Epidermal melanocyte (primary cell): ENCODE measurements at regions not wholly inside any gene's neighbourhood (a gene's known extent, or its start where the extent isn't known, plus 50 kb on each side); places are given as distances from the start of the nearest gene placed in this dataset.
"Not testable (repeated sequence)": the region's sequence is repeated elsewhere in the genome, so short reads cannot be mapped to it uniquely, and the experiment has no call there.

ENCODE experiments used
- DNase-seq: peaks from one replicate; pipeline ENCODE4 v3.0.0; 2011; ENCODE audit warnings: low spot score; ENCODE audit not compliant: insufficient read length

DNA sequence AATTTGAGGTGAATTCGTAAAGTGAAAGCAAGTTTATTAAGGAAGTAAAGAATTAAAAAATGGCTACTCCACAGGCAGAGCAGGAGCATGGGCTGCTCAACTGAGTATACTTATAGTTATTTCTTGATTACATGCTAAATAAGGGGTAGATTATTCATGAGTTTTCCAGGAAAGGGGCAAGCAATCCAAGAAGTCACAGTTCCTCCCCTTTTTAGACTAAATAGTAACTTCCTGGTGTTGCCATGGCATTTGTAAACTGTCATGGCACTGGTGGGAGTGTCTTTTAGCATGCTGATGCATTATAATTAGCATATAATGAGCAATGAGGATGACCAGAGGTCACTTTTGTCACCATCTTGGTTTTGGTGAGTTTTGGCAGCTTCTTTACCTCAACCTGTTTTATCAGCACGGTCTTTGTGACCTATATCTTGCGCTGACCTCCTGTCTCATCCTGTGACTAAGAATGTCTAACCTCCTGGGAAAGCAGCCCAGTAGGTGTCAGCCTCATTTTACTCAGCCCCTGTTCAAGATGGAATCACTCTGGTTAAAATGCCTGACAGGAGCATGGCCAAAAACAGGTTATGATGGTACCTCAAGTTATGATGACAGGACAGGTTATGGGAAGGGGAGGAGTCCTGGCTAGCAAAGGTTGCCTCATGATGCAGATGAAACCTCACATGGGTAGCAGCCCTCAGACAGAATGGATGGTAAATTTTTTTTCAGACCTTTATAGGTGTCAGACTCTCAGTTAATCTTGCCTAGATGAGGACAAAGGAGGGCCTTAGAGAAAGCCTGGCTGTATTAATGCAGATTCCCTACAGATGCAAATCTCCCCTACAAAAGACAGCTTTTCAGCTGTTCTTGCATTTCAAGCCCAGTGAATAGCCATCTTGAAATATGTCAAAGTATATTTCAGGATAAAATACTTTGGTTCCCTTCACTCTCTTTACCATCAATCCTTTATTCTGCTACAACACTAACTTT lies 49.7 kb downstream of the SIPA1L2 start:
- DNase-seq: no peak

DNA sequence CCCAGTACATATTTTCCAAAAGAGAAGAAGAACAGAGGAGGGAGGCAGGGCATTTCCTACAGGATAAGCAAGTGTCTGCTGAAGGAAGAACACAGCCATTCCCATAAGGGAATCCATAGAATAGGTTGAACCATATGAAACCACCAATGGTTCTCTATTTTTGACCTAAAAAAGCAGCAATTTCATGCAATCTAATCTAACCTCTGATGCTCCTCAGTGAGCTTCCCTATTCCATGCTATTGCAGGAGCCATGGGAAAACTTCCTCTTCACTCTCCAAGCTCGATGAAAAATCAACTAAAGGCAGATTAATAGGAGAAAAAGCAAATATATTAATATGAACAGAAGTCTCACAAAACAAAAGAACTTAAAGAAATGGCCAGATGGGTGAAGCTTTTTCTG lies 50.5 kb downstream of the SIPA1L2 start:
- DNase-seq: no peak

DNA sequence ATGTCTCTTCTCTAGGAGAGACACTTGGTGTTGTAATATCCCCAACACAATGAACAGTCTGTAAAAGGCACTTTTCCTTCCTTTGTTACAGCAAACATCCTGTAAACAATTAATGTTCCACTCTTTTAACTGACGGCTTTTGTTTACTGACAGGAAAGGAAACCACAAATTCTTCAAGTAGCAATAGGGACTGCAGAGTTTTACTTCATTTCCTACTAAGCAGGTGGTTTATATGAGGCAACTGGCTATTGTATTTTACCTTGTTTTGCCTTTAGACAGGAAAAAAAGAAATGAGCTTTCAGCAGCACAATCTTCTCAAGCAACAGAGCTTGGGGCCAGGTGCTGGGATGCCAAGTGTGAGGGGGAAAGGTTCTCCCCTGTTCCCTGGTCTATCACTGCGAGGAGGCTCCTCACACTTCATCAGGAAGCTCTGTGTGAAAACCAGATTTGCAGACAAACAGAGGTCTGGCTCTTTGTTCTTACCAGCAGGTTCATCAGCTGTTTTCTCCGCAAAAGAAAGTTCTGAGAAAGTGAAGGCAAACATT lies 51.2 kb downstream of the SIPA1L2 start:
- no peak for DNase-seq

DNA sequence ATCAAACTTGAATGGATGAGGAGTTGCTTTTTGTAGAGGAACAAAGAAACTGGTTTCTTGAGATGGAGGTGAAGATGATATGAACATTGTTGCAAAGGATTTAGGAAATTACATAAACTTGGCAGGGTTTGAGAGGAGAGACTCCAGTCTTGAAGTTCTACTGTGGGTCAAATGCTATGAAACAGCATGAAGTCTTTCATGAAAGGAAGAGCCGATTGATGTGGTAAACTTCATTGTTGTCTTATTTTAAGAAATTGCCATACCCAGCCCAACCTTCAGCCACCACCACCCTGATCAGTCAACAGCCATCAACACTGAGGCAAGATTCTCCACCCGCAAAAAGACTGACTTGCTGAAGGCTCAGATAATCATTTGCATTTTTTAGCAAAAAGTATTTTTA lies 52.2 kb downstream of the SIPA1L2 start:
- DNase-seq: no peak

DNA sequence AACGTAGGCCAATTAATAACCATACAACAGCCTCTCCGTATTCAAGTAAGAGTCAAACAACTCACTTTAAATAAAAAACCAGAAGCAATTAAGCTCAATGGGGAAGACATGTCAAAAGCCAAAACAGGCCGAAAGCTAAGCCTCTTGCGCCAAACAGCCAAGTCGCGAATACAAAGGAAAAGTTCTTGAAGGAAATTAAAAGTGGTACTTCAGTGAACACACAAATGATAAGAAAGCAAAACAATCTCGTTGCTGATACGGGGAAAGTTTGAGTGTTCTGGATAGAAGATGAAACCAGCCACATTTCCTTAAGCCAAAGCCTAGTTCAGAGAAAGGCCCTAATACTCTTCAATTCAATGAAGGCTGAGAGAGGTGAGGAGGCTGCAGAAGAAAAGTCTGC lies 53.4 kb downstream of the SIPA1L2 start:
- no peak for DNase-seq

DNA sequence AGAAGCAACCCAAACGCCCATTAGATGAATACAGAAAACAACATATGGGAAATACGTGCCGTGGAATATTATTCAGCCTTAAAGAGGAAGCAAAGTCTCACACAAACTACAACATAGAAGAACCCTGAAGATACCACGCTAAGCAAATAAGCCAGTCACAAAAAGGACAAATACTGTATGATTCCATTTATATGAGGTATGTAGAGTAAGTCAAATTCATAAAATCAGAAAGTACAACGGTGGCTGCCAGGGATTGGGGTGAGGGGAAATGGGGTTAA lies 54.2 kb downstream of the SIPA1L2 start:
- no peak for DNase-seq

DNA sequence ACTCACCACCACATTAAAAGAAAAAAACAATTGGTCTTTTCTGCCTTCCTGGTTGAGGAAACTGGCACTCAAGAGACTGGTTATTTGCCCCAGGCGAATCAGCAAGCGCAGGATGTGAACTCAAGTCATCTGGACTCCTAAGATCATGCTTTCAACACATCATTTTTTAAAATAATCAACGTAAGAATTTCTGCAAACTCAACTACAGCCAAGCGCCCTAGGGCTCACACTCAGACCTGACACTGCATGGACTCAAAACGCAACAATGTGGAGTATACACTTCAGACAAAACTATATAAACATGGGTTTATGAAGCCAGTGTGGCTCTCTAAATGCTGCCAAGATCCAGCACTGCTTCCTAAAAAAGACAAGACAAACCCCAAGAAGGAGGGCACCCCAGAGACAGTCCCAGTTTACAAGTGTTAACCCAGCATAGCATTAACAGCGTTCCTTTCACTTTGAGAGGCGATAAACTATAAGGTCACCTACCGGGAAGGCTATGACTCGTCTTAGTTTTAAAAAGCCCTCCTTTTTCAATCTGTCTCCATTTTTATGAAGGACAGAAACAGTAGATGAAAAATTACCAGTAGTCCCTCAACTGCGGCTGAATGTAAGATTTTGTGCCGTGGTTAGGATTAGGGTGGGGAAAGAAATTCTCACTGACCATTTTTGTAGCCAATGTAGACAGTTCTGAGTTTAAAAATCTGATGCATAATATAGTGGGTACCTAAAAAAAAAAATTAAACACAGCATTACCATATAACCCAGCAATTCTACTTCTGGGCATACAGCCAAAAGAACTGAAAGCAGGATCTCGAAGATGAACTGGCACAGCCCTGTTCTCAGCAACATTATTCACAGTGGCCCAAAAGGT lies 54.8 kb downstream of the SIPA1L2 start:
- no peak for DNase-seq

DNA sequence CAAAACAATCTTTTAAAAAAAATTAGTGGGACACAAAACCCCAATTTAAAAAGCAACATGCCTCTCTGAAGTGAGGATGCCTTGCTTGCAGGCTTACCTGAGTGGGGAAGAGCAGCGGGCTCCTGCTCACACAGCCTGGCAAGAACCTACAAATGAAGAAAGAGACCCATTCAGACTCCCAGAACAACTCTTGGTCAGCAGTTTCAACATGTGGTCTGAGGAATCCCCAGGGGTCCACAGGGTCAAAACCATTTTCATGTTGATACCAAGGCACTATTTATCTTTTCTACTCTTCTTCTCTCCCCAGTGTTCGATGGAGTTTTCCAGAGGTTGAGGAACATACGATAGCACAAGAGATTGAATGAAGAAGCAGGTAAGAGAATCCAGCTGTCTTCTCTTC lies 55.9 kb downstream of the SIPA1L2 start:
- no peak for DNase-seq

DNA sequence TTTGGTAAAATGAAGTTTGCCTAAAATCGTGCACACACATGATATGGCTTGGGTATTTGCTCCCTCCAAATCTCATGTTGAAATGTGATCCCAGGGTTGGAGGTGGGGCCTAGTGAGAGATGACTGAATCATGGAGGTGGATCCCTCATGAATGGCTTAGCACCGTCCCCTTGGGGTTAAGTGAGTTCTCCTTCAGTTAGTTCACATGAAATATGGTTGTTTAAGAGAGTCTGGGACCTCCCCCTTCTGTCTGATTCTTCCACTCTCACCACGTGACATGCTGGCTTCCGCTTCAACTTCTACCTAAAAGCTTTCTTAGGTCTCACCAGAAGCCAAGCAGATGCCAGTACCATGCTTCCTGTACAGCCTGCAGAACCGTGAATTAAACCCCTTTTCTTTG lies 58.4 kb downstream of the SIPA1L2 start:
- no peak for DNase-seq

DNA sequence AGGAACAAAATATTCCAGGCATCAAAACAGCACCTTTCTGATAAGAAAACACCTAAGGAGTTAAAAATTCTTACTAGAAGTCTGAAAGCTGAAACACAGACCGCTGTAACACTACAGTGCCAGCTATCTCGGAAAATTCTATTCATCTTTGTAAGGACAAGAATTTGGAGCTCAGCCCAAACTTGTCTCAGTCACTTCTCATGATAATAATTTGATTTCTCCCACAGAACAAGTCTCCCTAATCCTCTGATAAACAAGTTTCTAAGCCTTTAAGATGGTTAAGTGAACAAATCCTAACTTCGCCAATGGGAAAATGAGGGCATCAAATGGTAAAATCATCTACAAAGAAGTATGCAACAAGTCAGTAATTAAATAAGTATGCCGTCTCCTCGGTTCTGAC lies 59.9 kb downstream of the SIPA1L2 start:
- DNase-seq: no peak

DNA sequence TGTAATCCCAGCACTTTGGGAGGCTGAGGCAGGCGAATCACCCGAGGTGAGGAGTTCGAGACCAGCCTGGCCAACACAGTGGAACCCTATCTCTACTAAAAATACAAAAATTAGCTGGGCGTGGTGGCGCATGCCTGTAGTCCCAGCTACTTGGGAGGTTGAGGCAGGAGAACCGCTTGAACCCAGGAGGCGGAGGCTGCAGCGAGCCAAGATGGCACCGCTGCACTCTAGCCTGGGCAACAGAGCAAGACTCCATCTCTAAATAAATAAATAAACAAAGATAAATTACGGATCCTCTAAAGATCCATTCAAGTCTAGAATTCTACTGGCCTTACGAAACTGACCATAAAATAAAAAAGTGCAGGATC lies 60.4 kb downstream of the SIPA1L2 start:
- DNase-seq: not testable (repeated sequence)

DNA sequence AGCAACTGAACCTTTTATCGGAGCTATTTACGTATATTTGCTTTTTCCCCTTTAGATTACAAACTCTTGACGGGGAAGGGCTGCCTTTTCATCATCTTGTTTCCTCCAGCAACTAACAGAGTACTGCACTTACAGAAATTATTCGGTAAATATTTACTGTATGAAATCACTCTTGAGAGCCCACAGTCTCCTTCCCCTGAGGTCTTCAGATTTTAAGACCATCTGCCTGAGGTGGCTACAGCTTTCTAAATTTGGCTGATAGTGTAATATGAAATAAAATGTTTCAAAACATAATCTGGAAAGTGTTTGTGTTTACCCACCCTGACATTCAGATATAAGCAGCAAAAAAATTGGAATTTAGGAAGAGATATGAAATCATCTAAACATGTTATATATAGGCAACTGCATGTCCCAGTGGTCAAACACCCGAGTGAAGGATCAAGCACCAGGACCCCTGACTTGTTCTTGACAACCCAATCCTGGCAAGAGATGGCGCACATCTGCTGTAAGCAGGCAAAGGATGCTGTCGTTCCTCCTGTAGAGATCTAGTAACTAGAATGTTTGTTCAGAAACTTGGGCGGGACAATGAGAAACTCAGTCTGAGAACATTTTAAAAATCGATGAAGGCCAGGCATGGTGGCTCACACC lies 60.9 kb downstream of the SIPA1L2 start:
- DNase-seq: no peak

DNA sequence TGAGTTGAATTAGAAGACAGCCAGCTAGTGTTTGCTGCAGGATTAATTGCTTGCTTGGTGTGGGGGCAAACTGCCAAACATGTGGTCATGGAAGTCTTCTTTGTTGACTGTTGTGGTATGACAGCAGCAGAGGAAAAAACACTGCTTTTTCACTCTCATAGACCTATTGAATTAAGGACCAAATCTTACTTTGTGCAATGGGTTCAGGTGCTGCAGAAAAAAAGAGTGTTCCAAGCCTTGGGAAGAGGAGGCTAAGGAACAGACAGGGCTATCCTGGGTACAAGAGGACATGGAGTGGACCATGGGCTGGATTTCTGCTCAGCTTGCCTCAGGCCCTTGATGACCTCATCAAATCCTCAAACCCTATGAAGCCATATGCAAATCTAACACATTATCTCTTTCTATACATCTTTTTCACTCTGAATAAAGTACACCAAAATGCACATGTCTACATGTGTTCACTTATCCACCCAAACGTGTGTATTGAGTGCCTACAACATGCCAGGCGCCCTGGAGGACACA lies 61.5 kb downstream of the SIPA1L2 start:
- DNase-seq: no peak

DNA sequence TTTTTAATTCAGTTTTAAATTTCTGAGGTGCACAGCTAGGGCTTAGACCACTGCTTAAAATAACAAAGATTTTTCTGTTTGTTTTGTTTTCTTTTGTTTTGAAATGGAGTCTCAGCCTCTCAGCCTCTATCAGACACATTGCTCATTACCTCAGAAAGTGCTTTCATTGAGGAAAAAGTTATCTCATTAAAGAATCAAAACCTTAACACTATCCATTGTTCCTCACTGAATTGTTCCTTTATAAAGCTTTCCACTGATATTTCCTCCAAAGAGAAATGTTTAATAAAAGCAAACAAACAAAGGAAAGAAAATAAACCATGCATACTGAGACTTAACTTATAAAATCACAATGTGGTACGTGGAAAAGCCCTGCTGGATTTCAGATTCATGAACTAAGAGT lies 63.8 kb downstream of the SIPA1L2 start:
- no peak for DNase-seq

DNA sequence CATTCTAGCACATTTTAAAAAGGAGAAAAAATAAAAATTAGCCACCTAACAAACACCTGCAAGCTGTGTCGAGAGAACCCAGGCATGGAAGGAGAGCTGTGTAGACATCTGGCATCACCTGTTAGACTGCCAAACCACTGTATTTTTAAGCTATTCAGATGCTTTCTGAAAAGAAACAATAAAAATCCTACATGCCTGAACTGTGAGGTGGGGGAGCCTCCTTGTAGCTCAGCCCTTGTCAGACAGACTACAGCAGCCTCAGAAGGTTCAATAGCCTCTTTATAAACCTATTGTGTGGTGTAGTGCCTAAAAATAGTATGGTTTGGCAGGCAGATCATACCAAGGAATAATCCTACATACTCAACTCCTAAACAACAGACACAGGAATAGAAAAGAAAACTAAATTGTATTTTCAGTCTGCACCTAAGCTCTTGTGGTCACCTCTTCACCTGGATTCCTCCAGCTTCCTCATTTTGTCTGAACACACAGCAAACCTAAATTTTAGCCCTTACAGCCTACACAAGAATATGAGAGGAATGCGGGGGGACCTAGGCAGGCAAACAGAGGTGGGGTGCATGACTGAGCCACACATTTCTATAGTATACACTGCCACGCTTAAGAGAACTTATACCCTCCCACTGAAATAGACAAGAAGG lies 67.0 kb downstream of the SIPA1L2 start:
- no peak for DNase-seq

DNA sequence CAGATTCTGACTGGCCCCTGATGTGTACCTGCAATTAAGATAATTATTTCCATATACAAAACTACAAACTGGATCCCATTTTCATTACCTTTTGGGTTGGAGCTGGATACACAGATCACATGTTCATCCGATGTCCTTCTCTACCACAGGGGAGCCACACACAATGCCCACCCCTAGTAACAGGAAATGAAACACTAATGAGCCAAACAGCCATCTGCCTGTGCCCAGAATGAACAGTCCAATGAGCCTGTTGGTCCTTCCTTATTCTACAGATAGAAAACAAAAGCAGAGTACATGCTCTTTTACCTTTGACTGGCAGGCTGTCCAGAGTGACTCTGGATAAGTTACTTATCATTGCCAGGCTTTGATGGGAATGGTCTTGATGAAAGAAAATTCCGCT lies 68.6 kb downstream of the SIPA1L2 start:
- no peak for DNase-seq

DNA sequence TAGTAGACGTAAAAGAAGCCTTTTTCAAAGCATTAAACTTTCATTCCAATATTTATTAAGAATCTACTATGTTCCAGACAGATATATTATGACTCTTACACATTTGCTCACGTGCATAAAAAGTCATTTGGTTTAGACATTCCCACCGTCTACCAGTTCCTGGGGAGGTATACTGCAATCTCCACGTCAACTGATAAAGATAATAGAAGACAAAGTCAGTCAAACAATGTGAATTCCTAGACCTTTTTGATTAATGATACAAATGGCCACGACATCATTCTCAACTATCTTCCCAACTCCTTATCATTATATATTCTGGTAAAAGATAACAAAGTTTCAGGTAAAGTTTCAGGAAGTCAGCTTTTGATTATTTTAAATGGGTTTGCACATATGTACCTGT lies 69.0 kb downstream of the SIPA1L2 start:
- DNase-seq: no peak

DNA sequence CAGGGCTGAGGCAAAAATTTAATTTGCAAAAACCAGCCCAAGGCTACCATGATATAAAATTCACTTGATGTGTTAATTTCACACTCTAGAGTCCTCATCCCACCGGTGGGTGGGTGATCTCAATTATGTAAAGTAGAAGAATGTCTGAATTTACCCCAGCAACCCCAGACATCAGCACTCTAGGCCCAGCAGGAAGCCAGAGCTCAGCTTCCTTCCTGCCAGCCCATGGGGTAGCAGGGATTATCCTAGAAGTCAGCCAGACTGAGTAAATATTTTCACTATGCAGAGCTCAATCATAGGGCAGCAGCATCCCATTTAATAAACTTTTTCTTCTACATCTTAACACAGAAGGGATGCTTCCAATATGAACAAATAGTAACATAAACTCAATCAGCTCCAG lies 71.0 kb downstream of the SIPA1L2 start:
- DNase-seq: no peak

DNA sequence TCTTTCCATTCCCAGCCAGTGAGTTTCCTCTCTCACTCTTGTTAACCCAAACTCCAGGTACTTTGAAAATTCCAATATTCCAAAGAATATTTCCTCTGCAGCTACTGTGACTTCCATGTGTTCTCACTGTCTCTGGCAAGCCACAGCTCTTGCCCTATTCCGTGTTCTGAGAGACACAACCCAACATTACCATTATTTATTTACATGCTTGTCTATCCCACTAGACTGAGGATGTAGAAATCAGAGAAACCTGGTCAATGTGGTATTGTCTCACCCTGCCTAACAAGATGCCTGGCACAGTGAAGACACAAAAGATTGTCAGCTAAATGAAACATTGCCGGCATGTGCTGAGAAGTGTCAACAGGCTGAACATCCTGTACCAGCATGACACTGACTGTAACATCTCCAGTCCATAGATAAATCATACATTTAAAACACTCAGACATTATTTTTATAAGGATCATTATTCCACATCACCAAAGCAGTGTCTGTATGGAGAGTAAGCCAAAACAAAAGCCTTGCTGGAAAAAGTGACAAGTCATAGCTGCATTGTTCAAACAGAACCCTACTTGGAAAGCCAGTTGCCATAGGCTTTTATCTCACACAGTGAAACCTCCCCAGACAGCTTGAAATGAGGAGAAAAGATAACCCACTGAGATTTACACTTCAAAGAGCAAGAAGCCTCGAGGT lies 72.3 kb downstream of the SIPA1L2 start:
- DNase-seq: no peak

DNA sequence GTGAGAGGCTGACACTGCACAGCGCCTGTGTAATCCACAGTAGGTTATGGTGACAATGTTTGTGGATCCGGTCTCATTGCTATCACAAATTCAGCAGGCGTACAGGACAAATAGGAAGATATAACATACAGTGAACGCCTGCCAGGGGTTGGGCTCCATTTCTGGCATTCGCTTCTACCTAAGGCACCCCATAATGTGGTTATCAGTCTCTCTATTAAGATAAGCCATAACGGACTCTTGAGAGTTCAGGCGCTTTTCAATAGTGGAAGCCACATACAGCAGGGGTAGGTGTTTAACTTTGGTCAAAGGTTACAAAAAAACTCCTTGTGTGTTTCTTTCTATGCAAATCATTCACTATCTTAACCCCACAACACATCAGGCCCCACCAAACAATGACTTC lies 72.8 kb downstream of the SIPA1L2 start:
- no peak for DNase-seq

DNA sequence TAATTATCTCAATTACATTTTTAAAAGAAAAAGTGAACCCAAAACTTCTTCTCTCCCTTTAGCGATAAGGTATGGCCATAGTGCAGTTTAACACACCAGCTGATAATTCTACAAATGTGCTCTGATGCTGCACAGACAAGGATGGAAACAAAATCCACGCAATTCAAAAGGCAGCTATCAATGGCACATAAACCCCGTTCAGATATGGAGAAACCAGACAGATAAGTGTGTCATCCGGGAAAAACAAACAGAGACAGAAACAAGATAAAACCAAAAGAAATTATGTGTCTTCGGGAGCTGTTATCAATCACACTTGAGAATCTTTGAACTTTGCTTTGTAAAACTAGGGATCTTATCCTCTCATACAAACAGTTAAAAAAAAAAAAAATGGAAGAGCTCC lies 73.6 kb downstream of the SIPA1L2 start:
- no peak for DNase-seq
